ENCODE measurements at regions not wholly inside any gene's neighbourhood (a gene's known extent, or its start where the extent isn't known, plus 50 kb on each side); places are given as distances from the start of the nearest gene placed in this dataset.
A peak's percentile ranks its signal among the peaks of the same experiment; 100 is the strongest.

- peak; percentile 43 for DNase-seq
Observed at GRCh38 chr13:43985422-43986072, 105.8 kb downstream of the LACC1 start.

GRCh38 chr13:43986421-43986981 is 106.8 kb downstream of the LACC1 start:
- peak; percentile 57 for DNase-seq

GRCh38 chr13:43988302-43988701 is 108.6 kb downstream of the LACC1 start:
- no peak for DNase-seq

- no peak for DNase-seq
Observed at GRCh38 chr13:43990021-43990420, 110.3 kb downstream of the LACC1 start.

GRCh38 chr13:43990829-43991228 is 111.1 kb downstream of the LACC1 start:
- DNase-seq: no peak

GRCh38 chr13:43991773-43992201 is 112.1 kb downstream of the LACC1 start:
- peak; percentile 20 for DNase-seq

GRCh38 chr13:43992211-43992610 is 112.5 kb downstream of the LACC1 start:
- no peak for DNase-seq

- DNase-seq: no peak
Observed at GRCh38 chr13:43994999-43995859, 115.5 kb downstream of the LACC1 start.

- no peak for DNase-seq
Observed at GRCh38 chr13:43996221-43996620, 116.5 kb downstream of the LACC1 start.

- no peak for DNase-seq
Observed at GRCh38 chr13:44003481-44003880, 123.8 kb downstream of the LACC1 start.

GRCh38 chr13:44004878-44005277 is 125.2 kb downstream of the LACC1 start:
- DNase-seq: no peak

GRCh38 chr13:44007451-44007850 is 127.7 kb downstream of the LACC1 start:
- DNase-seq: no peak

GRCh38 chr13:44011036-44011435 is 131.3 kb downstream of the LACC1 start:
- DNase-seq: no peak

- no peak for DNase-seq
Observed at GRCh38 chr13:44012910-44013757, 133.4 kb downstream of the LACC1 start.

GRCh38 chr13:44013758-44014291 is 134.1 kb downstream of the LACC1 start:
- peak; percentile 42 for DNase-seq

- no peak for DNase-seq
Observed at GRCh38 chr13:44014501-44014900, 134.8 kb downstream of the LACC1 start.

- DNase-seq: no peak
Observed at GRCh38 chr13:44015118-44015517, 135.4 kb downstream of the LACC1 start.

- DNase-seq: no peak
Observed at GRCh38 chr13:44015811-44016210, 136.1 kb downstream of the LACC1 start.

- DNase-seq: no peak
Observed at GRCh38 chr13:44017756-44018309, 138.1 kb downstream of the LACC1 start.

- DNase-seq: no peak
Observed at GRCh38 chr13:44019651-44020050, 139.9 kb downstream of the LACC1 start.

- no peak for DNase-seq
Observed at GRCh38 chr13:44021422-44021821, 141.7 kb downstream of the LACC1 start.

- DNase-seq: no peak
Observed at GRCh38 chr13:44022196-44022595, 142.5 kb downstream of the LACC1 start.
